ENCODE measurements at regions not wholly inside any gene's neighbourhood (a gene's known extent, or its start where the extent isn't known, plus 50 kb on each side); places are given as distances from the start of the nearest gene placed in this dataset.

- TF ChIP-seq POLR2AphosphoS5 (IDR thresholded peaks at IDR 0.05) = no peak
- TF ChIP-seq EP300 (IDR thresholded peaks at IDR 0.05) = no peak
- TF ChIP-seq, protein P1, sequence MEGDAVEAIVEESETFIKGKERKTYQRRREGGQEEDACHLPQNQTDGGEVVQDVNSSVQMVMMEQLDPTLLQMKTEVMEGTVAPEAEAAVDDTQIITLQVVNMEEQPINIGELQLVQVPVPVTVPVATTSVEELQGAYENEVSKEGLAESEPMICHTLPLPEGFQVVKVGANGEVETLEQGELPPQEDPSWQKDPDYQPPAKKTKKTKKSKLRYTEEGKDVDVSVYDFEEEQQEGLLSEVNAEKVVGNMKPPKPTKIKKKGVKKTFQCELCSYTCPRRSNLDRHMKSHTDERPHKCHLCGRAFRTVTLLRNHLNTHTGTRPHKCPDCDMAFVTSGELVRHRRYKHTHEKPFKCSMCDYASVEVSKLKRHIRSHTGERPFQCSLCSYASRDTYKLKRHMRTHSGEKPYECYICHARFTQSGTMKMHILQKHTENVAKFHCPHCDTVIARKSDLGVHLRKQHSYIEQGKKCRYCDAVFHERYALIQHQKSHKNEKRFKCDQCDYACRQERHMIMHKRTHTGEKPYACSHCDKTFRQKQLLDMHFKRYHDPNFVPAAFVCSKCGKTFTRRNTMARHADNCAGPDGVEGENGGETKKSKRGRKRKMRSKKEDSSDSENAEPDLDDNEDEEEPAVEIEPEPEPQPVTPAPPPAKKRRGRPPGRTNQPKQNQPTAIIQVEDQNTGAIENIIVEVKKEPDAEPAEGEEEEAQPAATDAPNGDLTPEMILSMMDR (IDR thresholded peaks at IDR 0.05) = no peak
- TF ChIP-seq POLR2A (IDR thresholded peaks at IDR 0.05) = no peak
- no peaks in the 10 kb centered on the region for H3K27me3 ChIP-seq
- no peaks in the 10 kb centered on the region for H3K36me3 ChIP-seq
- no peaks in the 10 kb centered on the region for H3K4me1 ChIP-seq
- no peak overlapping the region for H3K4me3 ChIP-seq
- 56% methylated on average over 2 of the region's 2 CpGs for WGBS
- no peaks in the 10 kb centered on the region for H3K9me3 ChIP-seq
- no peak for DNase-seq (ENCODE audit: low spot score in 2 of 2)
- H3K27ac ChIP-seq = no peak overlapping the region
Observed at GRCh38 chr5:85663708-85664031, 954.1 kb upstream of the COX7C start.

GRCh38 chr5:85670417-85670816, 947.3 kb upstream of the COX7C start:
- Histone ChIP-seq H3K9me3 (no peaks in the 10 kb centered on the region), H3K4me1 (no peaks in the 10 kb centered on the region), H3K4me3 (no peak overlapping the region), H3K27ac (no peak overlapping the region), H3K27me3 (no peaks in the 10 kb centered on the region), H3K36me3 (no peaks in the 10 kb centered on the region)
- TF ChIP-seq POLR2A (IDR thresholded peaks at IDR 0.05) = no peak
- TF ChIP-seq POLR2AphosphoS5 (IDR thresholded peaks at IDR 0.05) = no peak
- no peak for TF ChIP-seq EP300 (IDR thresholded peaks at IDR 0.05)
- TF ChIP-seq, protein P1 (IDR thresholded peaks at IDR 0.05) = no peak
- no peak for DNase-seq (ENCODE audit: low spot score in 2 of 2)

GRCh38 chr5:85671223-85671970, 946.3 kb upstream of the COX7C start:
- TF ChIP-seq EP300 (IDR thresholded peaks at IDR 0.05) (no peak), POLR2AphosphoS5 (IDR thresholded peaks at IDR 0.05) (no peak), POLR2A (IDR thresholded peaks at IDR 0.05) (no peak)
- TF ChIP-seq, protein P1 (IDR thresholded peaks at IDR 0.05) = no peak
- no peak overlapping the region for H3K27ac ChIP-seq
- H3K4me3 ChIP-seq = no peak overlapping the region
- no peaks in the 10 kb centered on the region for H3K4me1 ChIP-seq
- 62% methylated on average over 3 of the region's 3 CpGs for WGBS
- no peak for DNase-seq (ENCODE audit: low spot score in 2 of 2)
- H3K9me3 ChIP-seq = no peaks in the 10 kb centered on the region
- no peaks in the 10 kb centered on the region for H3K27me3 ChIP-seq
- H3K36me3 ChIP-seq = no peaks in the 10 kb centered on the region

GRCh38 chr5:85681871-85682270, 935.9 kb upstream of the COX7C start:
- Histone ChIP-seq H3K4me3 (no peak overlapping the region), H3K27me3 (no peaks in the 10 kb centered on the region), H3K36me3 (no peaks in the 10 kb centered on the region), H3K9me3 (no peaks in the 10 kb centered on the region), H3K4me1 (no peaks in the 10 kb centered on the region), H3K27ac (no peak overlapping the region)
- TF ChIP-seq, protein P1 (IDR thresholded peaks at IDR 0.05) = no peak
- no peak for TF ChIP-seq POLR2A (IDR thresholded peaks at IDR 0.05)
- DNase-seq (ENCODE audit: low spot score in 2 of 2) = no peak
- 67% methylated on average over 2 of the region's 2 CpGs for WGBS

- 68% methylated on average over 4 of the region's 4 CpGs for WGBS
- Histone ChIP-seq H3K27ac (no peak overlapping the region), H3K4me3 (no peak overlapping the region), H3K9me3 (no peaks in the 10 kb centered on the region), H3K4me1 (no peaks in the 10 kb centered on the region), H3K36me3 (no peaks in the 10 kb centered on the region), H3K27me3 (no peaks in the 10 kb centered on the region)
- no peak for TF ChIP-seq POLR2A (IDR thresholded peaks at IDR 0.05)
- TF ChIP-seq POLR2AphosphoS5 (IDR thresholded peaks at IDR 0.05) = no peak
- TF ChIP-seq EP300 (IDR thresholded peaks at IDR 0.05) = no peak
- TF ChIP-seq, protein P1 (IDR thresholded peaks at IDR 0.05) = no peak
- no peak for DNase-seq (ENCODE audit: low spot score in 2 of 2)
Observed at GRCh38 chr5:85684351-85684750, 933.4 kb upstream of the COX7C start.
